Suprapubic skin (tissue), 4 donors: ENCODE measurements at regions not wholly inside any gene's neighbourhood (a gene's known extent, or its start where the extent isn't known, plus 50 kb on each side); places are given as distances from the start of the nearest gene placed in this dataset.

Experiments
- POLR2A ChIP-seq, 2 donors: fragments of 450-650 bp; IDR thresholded peaks; one replicate each; pipeline ENCODE4 v1.6.1; 2017; ENCODE audit warnings: antibody characterized with exemption in 2 of 2, mild to moderate bottlenecking in 2 of 2, moderate library complexity in 2 of 2
- POLR2AphosphoS5 ChIP-seq, 3 donors: sonication (generic); formaldehyde crosslinking; IDR thresholded peaks; one replicate each; pipeline ENCODE4 v1.6.1; 2017; ENCODE audit warnings: antibody characterized with exemption in 3 of 3
- TF ChIP-seq, protein P1 (sequence below), 2 donors: fragments of 200-600 bp in 1 of 2; fragments of 450-650 bp in 1 of 2; sonication (generic) in 1 of 2; IDR thresholded peaks; one replicate each; pipeline ENCODE4 v1.5.1; 2016 to 2019; ENCODE audit warnings: antibody characterized with exemption in 2 of 2, mild to moderate bottlenecking in 1 of 2, moderate library complexity in 1 of 2

DNA sequence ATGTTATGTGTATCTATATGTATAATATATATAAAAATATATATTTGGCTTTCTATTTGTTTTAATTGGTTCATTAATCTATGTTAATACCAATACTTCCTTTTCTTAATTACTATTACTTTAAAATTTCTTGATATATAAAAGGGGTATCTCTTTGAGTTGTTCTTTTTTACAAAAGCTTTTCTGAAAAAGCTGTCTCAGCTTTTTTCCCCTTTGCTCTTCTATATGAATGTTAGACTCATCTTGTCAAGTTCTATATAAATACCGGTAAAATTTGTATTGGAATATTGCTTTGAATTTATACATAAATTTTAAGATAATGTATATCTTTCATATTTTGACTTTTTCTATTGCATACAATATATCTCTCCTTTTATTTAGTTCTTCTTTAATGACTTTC lies 139.8 kb upstream of the FOXG1 start:
- TF ChIP-seq POLR2AphosphoS5 (IDR thresholded peaks at IDR 0.05): no peak
- TF ChIP-seq POLR2A (IDR thresholded peaks at IDR 0.05): no peak
- TF ChIP-seq, protein P1, sequence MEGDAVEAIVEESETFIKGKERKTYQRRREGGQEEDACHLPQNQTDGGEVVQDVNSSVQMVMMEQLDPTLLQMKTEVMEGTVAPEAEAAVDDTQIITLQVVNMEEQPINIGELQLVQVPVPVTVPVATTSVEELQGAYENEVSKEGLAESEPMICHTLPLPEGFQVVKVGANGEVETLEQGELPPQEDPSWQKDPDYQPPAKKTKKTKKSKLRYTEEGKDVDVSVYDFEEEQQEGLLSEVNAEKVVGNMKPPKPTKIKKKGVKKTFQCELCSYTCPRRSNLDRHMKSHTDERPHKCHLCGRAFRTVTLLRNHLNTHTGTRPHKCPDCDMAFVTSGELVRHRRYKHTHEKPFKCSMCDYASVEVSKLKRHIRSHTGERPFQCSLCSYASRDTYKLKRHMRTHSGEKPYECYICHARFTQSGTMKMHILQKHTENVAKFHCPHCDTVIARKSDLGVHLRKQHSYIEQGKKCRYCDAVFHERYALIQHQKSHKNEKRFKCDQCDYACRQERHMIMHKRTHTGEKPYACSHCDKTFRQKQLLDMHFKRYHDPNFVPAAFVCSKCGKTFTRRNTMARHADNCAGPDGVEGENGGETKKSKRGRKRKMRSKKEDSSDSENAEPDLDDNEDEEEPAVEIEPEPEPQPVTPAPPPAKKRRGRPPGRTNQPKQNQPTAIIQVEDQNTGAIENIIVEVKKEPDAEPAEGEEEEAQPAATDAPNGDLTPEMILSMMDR (IDR thresholded peaks at IDR 0.05): no peak
